ENCODE measurements at regions not wholly inside any gene's neighbourhood (a gene's known extent, or its start where the extent isn't known, plus 50 kb on each side); places are given as distances from the start of the nearest gene placed in this dataset.

GRCh38 chr16:72244853-72245252 lies 72.9 kb upstream of the PMFBP1 start:
- Mint-ChIP-seq H3K4me1 (peaks cover 0 to 1% (median 0%) of the 10 kb centered on the region in 3 donors), H3K27ac (no peak overlapping the region), H3K36me3 (no peaks in the 10 kb centered on the region), H3K9me3 (no peaks in the 10 kb centered on the region), H3K4me3 (no peak overlapping the region), H3K27me3 (peaks cover 1% of the 10 kb centered on the region)

- Mint-ChIP-seq H3K9me3 (no peaks in the 10 kb centered on the region), H3K27ac (no peak overlapping the region), H3K36me3 (no peaks in the 10 kb centered on the region), H3K4me1 (peaks cover 0 to 1% (median 0%) of the 10 kb centered on the region in 3 donors), H3K4me3 (no peak overlapping the region), H3K27me3 (peaks cover 1% of the 10 kb centered on the region)
These were observed 71.7 kb upstream of the PMFBP1 start for GRCh38 chr16:72243621-72244020.

GRCh38 chr16:72242757-72243156 lies 70.8 kb upstream of the PMFBP1 start:
- Mint-ChIP-seq H3K9me3 (no peaks in the 10 kb centered on the region), H3K27ac (no peak overlapping the region), H3K36me3 (no peaks in the 10 kb centered on the region), H3K27me3 (peaks cover 1% of the 10 kb centered on the region), H3K4me3 (no peak overlapping the region), H3K4me1 (peaks cover 0 to 1% (median 0%) of the 10 kb centered on the region in 3 donors)

- Mint-ChIP-seq H3K9me3 (no peaks in the 10 kb centered on the region), H3K4me1 (peaks cover 0 to 1% (median 0%) of the 10 kb centered on the region in 3 donors), H3K4me3 (no peak overlapping the region), H3K27ac (no peak overlapping the region), H3K36me3 (no peaks in the 10 kb centered on the region), H3K27me3 (peaks cover 1% of the 10 kb centered on the region)
These were observed 70.0 kb upstream of the PMFBP1 start for GRCh38 chr16:72241930-72242329.

GRCh38 chr16:72241008-72241407 lies 69.1 kb upstream of the PMFBP1 start:
- H3K4me1 Mint-ChIP-seq, result no peaks in the 10 kb centered on the region
- H3K27ac Mint-ChIP-seq, result no peak overlapping the region
- H3K4me3 Mint-ChIP-seq, result no peak overlapping the region
- no peaks in the 10 kb centered on the region for H3K36me3 Mint-ChIP-seq
- H3K27me3 Mint-ChIP-seq, result peaks cover 1% of the 10 kb centered on the region
- no peaks in the 10 kb centered on the region for H3K9me3 Mint-ChIP-seq

GRCh38 chr16:72240466-72240865 lies 68.5 kb upstream of the PMFBP1 start:
- no peak overlapping the region for H3K4me3 Mint-ChIP-seq
- H3K27me3 Mint-ChIP-seq, result peaks cover 1% of the 10 kb centered on the region
- H3K9me3 Mint-ChIP-seq, result no peaks in the 10 kb centered on the region
- H3K4me1 Mint-ChIP-seq, result no peaks in the 10 kb centered on the region
- H3K36me3 Mint-ChIP-seq, result peaks cover 1% of the 10 kb centered on the region
- no peak overlapping the region for H3K27ac Mint-ChIP-seq

GRCh38 chr16:72236866-72237265 lies 64.9 kb upstream of the PMFBP1 start:
- no peak overlapping the region for H3K4me3 Mint-ChIP-seq
- H3K4me1 Mint-ChIP-seq, result no peaks in the 10 kb centered on the region
- H3K27me3 Mint-ChIP-seq, result no peaks in the 10 kb centered on the region
- no peak overlapping the region for H3K27ac Mint-ChIP-seq
- H3K36me3 Mint-ChIP-seq, result peaks cover 1% of the 10 kb centered on the region
- peaks cover 0 to 8% (median 0%) of the 10 kb centered on the region in 3 donors for H3K9me3 Mint-ChIP-seq

- peaks cover 0 to 8% (median 0%) of the 10 kb centered on the region in 3 donors for H3K9me3 Mint-ChIP-seq
- H3K4me3 Mint-ChIP-seq, result no peak overlapping the region
- H3K27ac Mint-ChIP-seq, result no peak overlapping the region
These were observed 62.4 kb upstream of the PMFBP1 start for GRCh38 chr16:72234387-72234786.

GRCh38 chr16:72228014-72228413 lies 56.1 kb upstream of the PMFBP1 start:
- Mint-ChIP-seq H3K36me3 (no peaks in the 10 kb centered on the region), H3K27me3 (peaks cover 2% of the 10 kb centered on the region), H3K27ac (no peak overlapping the region), H3K4me1 (no peaks in the 10 kb centered on the region), H3K9me3 (no peaks in the 10 kb centered on the region), H3K4me3 (no peak overlapping the region)

More at GRCh38 chr16:72234387-72234786, 62.4 kb upstream of the PMFBP1 start:
- Mint-ChIP-seq H3K27me3 (peaks cover 2% of the 10 kb centered on the region), H3K36me3 (peaks cover 1% of the 10 kb centered on the region), H3K4me1 (no peaks in the 10 kb centered on the region)

GRCh38 chr16:72226136-72226535 lies 54.2 kb upstream of the PMFBP1 start:
- Mint-ChIP-seq H3K36me3 (no peaks in the 10 kb centered on the region), H3K9me3 (no peaks in the 10 kb centered on the region), H3K4me1 (no peaks in the 10 kb centered on the region), H3K4me3 (no peak overlapping the region), H3K27ac (no peak overlapping the region), H3K27me3 (peaks cover 2% of the 10 kb centered on the region)

- H3K36me3 Mint-ChIP-seq, result no peaks in the 10 kb centered on the region
These were observed 52.4 kb upstream of the PMFBP1 start for GRCh38 chr16:72224260-72224768.

GRCh38 chr16:72222503-72222902 lies 50.5 kb upstream of the PMFBP1 start:
- no peak overlapping the region for H3K27ac Mint-ChIP-seq
- H3K9me3 Mint-ChIP-seq, result peaks cover 0 to 2% (median 0%) of the 10 kb centered on the region in 3 donors
- H3K36me3 Mint-ChIP-seq, result peaks cover 2% of the 10 kb centered on the region
- H3K4me1 Mint-ChIP-seq, result no peaks in the 10 kb centered on the region
- H3K27me3 Mint-ChIP-seq, result no peaks in the 10 kb centered on the region
- H3K4me3 Mint-ChIP-seq, result no peak overlapping the region

More at GRCh38 chr16:72224260-72224768, 52.4 kb upstream of the PMFBP1 start:
- Mint-ChIP-seq H3K4me3 (no peak overlapping the region), H3K27ac (no peak overlapping the region), H3K9me3 (no peaks in the 10 kb centered on the region), H3K4me1 (no peaks in the 10 kb centered on the region), H3K27me3 (no peaks in the 10 kb centered on the region)

Data from IgD-negative memory B cell (primary cell).